K562 (cell line): ENCODE measurements at regions not wholly inside any gene's neighbourhood (a gene's known extent, or its start where the extent isn't known, plus 50 kb on each side); places are given as distances from the start of the nearest gene placed in this dataset.

Source experiments
- EHMT2 ChIP-seq: fragments of 450-650 bp; IDR thresholded peaks from 2 replicates; pipeline ENCODE4 v1.6.1; 2018; ENCODE audit warnings: antibody characterized with exemption
- HNRNPK ChIP-seq: fragments of 200-400 bp; formaldehyde crosslinking; IDR thresholded peaks from one replicate; pipeline ENCODE4 v1.6.1; 2018; ENCODE audit warnings: mild to moderate bottlenecking, low read depth, low read length; ENCODE audit not compliant: poor library complexity, severe bottlenecking
- MAFF ChIP-seq: IDR thresholded peaks from 2 replicates; pipeline ENCODE4 v1.6.1; 2012; ENCODE audit warnings: low read length, improper control_type of control experiment
- MCM7 ChIP-seq, 2 experiments: fragments of 450-650 bp; IDR thresholded peaks; 2 replicates each; pipeline ENCODE4 v1.6.1; 2016 to 2018
- MYC ChIP-seq, 2 experiments: fragments of 250-450 bp in 1 of 2; sonication (Bioruptor Pico) in 1 of 2; IDR thresholded peaks; 2 replicates each; pipeline versions ENCODE4 v1.5.1 to v1.6.1; 2012 to 2021; ENCODE audit warnings: low read depth in 2 of 2, borderline replicate concordance in 1 of 2, improper control_type of control experiment in 1 of 2, low read length in 1 of 2, mild to moderate bottlenecking in 1 of 2, moderate library complexity in 1 of 2
- NR3C1 ChIP-seq: sonication (generic); formaldehyde crosslinking; IDR thresholded peaks from 2 replicates; pipeline ENCODE4 v1.8.1; 2022; ENCODE audit warnings: missing genetic modification reagents
- SIRT6 ChIP-seq: IDR thresholded peaks from one replicate; pipeline ENCODE4 v1.6.1; 2012; ENCODE audit warnings: low read depth, mild to moderate bottlenecking, control low read depth, inconsistent platforms, low read length, moderate library complexity
- SMARCB1 ChIP-seq: IDR thresholded peaks from 2 replicates; pipeline ENCODE4 v1.6.1; 2011; ENCODE audit warnings: improper control_type of control experiment, low read depth; ENCODE audit not compliant: insufficient read length
- ZNF354B ChIP-seq: fragments of 250-450 bp; sonication (Bioruptor Pico); IDR thresholded peaks from 2 replicates; pipeline ENCODE4 v1.4.0; 2020
- ZNF77 ChIP-seq: fragments of 250-450 bp; sonication (Bioruptor Pico); IDR thresholded peaks from 2 replicates; pipeline ENCODE4 v1.5.0; 2020
- TF ChIP-seq, protein P1 (sequence below): fragments of 250-450 bp; sonication (Bioruptor Pico); IDR thresholded peaks from 2 replicates; pipeline ENCODE4 v1.5.0; 2021; ENCODE audit warnings: mild to moderate bottlenecking, borderline replicate concordance
- TF ChIP-seq, protein P2 (sequence below): sonication (generic); formaldehyde crosslinking; IDR thresholded peaks from 2 replicates; pipeline ENCODE4 v1.8.0; 2022; ENCODE audit warnings: mild to moderate bottlenecking, missing genetic modification reagents, borderline replicate concordance
- TF ChIP-seq, protein P3 (sequence below): sonication (generic); formaldehyde crosslinking; IDR thresholded peaks from 2 replicates; pipeline ENCODE4 v1.8.1; 2023; ENCODE audit warnings: mild to moderate bottlenecking, missing genetic modification reagents
- TF ChIP-seq, protein P4 (sequence below): sonication (generic); formaldehyde crosslinking; IDR thresholded peaks from 2 replicates; pipeline ENCODE4 v1.8.1; 2022; ENCODE audit warnings: missing genetic modification reagents
- TF ChIP-seq, protein P5 (sequence below): fragments of 250-450 bp; sonication (Bioruptor Pico); IDR thresholded peaks from 2 replicates; pipeline ENCODE4 v1.9.0; 2021; ENCODE audit warnings: mild to moderate bottlenecking, inconsistent platforms
- TF ChIP-seq, protein P6 (sequence below): sonication (generic); formaldehyde crosslinking; IDR thresholded peaks from 2 replicates; pipeline ENCODE4 v1.8.0; 2022; ENCODE audit warnings: mild to moderate bottlenecking, missing genetic modification reagents

DNA sequence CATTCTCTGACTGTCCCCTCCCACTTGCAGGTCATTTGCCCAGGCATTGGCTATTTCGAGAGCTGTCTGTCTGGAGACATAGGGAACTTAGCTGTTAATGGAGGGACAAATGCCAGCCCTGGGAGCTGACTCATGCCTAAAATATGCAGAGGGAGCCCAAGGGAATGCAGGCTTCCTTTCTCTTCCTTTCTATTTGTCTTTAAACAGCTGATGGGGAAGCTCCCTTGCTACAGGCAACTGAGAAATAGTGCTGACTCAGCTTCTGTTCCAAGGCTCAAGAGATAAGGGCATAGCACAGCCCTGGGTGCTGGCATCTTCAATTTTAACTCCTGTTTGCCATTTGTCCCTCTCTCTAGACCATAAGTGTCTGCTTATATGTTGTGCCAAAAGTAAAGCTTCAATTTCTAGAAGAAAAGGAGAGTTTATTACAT is 82.7 kb upstream of the C1GALT1 start (continued):
- TF ChIP-seq MAFF (peak; percentile 100), NR3C1 (no peak), EHMT2 (peak; percentile 79), ZNF77 (CRISPR knock-in tag) (no peak), ZNF354B (no peak), MCM7 (IDR thresholded peaks at IDR 0.05) (no peak), MYC (IDR thresholded peaks at IDR 0.05; ENCODE audit: low read depth, low read length) (no peak), MYC (CRISPR knock-in tag; IDR thresholded peaks at IDR 0.05; ENCODE audit: borderline replicate concordance, low read depth) (no peak), HNRNPK (no peak), SMARCB1 (no peak), SIRT6 (no peak)
- TF ChIP-seq, protein P1, sequence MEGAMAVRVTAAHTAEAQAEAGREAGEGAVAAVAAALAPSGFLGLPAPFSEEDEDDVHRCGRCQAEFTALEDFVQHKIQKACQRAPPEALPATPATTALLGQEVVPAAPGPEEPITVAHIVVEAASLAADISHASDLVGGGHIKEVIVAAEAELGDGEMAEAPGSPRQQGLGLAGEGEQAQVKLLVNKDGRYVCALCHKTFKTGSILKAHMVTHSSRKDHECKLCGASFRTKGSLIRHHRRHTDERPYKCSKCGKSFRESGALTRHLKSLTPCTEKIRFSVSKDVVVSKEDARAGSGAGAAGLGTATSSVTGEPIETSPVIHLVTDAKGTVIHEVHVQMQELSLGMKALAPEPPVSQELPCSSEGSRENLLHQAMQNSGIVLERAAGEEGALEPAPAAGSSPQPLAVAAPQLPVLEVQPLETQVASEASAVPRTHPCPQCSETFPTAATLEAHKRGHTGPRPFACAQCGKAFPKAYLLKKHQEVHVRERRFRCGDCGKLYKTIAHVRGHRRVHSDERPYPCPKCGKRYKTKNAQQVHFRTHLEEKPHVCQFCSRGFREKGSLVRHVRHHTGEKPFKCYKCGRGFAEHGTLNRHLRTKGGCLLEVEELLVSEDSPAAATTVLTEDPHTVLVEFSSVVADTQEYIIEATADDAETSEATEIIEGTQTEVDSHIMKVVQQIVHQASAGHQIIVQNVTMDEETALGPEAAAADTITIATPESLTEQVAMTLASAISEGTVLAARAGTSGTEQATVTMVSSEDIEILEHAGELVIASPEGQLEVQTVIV (CRISPR knock-in tag) = no peak
- TF ChIP-seq, protein P2, sequence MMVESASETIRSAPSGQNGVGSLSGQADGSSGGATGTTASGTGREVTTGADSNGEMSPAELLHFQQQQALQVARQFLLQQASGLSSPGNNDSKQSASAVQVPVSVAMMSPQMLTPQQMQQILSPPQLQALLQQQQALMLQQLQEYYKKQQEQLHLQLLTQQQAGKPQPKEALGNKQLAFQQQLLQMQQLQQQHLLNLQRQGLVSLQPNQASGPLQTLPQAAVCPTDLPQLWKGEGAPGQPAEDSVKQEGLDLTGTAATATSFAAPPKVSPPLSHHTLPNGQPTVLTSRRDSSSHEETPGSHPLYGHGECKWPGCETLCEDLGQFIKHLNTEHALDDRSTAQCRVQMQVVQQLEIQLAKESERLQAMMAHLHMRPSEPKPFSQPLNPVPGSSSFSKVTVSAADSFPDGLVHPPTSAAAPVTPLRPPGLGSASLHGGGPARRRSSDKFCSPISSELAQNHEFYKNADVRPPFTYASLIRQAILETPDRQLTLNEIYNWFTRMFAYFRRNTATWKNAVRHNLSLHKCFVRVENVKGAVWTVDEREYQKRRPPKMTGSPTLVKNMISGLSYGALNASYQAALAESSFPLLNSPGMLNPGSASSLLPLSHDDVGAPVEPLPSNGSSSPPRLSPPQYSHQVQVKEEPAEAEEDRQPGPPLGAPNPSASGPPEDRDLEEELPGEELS (CRISPR knock-in tag) = no peak
- TF ChIP-seq, protein P3, sequence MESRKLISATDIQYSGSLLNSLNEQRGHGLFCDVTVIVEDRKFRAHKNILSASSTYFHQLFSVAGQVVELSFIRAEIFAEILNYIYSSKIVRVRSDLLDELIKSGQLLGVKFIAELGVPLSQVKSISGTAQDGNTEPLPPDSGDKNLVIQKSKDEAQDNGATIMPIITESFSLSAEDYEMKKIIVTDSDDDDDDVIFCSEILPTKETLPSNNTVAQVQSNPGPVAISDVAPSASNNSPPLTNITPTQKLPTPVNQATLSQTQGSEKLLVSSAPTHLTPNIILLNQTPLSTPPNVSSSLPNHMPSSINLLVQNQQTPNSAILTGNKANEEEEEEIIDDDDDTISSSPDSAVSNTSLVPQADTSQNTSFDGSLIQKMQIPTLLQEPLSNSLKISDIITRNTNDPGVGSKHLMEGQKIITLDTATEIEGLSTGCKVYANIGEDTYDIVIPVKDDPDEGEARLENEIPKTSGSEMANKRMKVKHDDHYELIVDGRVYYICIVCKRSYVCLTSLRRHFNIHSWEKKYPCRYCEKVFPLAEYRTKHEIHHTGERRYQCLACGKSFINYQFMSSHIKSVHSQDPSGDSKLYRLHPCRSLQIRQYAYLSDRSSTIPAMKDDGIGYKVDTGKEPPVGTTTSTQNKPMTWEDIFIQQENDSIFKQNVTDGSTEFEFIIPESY (CRISPR knock-in tag) = no peak
- TF ChIP-seq, protein P4, sequence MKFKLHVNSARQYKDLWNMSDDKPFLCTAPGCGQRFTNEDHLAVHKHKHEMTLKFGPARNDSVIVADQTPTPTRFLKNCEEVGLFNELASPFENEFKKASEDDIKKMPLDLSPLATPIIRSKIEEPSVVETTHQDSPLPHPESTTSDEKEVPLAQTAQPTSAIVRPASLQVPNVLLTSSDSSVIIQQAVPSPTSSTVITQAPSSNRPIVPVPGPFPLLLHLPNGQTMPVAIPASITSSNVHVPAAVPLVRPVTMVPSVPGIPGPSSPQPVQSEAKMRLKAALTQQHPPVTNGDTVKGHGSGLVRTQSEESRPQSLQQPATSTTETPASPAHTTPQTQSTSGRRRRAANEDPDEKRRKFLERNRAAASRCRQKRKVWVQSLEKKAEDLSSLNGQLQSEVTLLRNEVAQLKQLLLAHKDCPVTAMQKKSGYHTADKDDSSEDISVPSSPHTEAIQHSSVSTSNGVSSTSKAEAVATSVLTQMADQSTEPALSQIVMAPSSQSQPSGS = no peak
- TF ChIP-seq, protein P5, sequence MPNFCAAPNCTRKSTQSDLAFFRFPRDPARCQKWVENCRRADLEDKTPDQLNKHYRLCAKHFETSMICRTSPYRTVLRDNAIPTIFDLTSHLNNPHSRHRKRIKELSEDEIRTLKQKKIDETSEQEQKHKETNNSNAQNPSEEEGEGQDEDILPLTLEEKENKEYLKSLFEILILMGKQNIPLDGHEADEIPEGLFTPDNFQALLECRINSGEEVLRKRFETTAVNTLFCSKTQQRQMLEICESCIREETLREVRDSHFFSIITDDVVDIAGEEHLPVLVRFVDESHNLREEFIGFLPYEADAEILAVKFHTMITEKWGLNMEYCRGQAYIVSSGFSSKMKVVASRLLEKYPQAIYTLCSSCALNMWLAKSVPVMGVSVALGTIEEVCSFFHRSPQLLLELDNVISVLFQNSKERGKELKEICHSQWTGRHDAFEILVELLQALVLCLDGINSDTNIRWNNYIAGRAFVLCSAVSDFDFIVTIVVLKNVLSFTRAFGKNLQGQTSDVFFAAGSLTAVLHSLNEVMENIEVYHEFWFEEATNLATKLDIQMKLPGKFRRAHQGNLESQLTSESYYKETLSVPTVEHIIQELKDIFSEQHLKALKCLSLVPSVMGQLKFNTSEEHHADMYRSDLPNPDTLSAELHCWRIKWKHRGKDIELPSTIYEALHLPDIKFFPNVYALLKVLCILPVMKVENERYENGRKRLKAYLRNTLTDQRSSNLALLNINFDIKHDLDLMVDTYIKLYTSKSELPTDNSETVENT (CRISPR knock-in tag) = no peak
- TF ChIP-seq, protein P6, sequence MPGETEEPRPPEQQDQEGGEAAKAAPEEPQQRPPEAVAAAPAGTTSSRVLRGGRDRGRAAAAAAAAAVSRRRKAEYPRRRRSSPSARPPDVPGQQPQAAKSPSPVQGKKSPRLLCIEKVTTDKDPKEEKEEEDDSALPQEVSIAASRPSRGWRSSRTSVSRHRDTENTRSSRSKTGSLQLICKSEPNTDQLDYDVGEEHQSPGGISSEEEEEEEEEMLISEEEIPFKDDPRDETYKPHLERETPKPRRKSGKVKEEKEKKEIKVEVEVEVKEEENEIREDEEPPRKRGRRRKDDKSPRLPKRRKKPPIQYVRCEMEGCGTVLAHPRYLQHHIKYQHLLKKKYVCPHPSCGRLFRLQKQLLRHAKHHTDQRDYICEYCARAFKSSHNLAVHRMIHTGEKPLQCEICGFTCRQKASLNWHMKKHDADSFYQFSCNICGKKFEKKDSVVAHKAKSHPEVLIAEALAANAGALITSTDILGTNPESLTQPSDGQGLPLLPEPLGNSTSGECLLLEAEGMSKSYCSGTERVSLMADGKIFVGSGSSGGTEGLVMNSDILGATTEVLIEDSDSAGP = no peak
